ENCODE measurements at regions not wholly inside any gene's neighbourhood (a gene's known extent, or its start where the extent isn't known, plus 50 kb on each side); places are given as distances from the start of the nearest gene placed in this dataset.

DNA sequence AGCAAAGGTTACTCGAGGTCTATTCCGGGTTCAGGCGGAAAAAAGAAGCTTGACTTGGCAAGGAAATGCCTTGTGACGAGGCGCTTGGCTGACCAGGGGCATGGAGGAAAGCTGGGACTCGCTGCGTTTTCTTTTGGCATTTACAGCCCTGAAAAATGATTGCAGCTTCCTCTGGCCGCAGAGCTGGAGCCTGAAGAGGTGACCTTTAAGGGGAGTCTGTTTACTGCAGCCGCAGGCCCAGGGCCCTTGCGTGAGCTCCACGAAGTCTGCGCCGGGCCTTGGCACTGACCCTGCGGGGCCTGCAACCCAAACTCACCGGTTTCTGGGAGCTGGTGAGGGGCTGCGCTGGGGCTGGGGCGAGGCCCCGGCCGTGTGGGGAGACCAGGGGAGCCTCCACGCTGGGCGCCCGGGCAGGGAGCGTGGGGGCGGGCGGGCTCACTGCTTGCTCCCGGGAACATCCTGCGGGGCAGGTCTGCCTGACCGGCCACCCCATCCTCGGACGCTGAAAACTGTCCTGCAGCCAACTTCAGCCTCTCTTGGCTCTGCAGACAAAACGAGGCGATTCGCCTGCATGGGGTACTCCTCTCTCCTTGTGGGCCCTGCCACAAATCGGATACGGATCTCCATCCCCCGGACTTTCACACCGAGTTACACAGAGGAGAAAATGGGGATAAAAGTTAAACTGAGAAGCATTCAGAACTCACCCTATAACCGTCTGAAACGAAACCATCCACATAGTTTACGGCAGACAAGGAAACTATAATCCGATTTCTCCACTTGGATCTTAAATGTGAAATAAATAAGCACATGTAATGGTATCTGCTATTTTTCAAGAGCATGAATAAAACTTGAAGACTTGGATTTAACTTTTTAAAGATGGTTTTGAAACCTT, 206.3 kb upstream of the FOXF1 start:
- DNase-seq (ENCODE audit: extremely low read depth in 1 of 2, low read depth in 1 of 2), result no peak

DNA sequence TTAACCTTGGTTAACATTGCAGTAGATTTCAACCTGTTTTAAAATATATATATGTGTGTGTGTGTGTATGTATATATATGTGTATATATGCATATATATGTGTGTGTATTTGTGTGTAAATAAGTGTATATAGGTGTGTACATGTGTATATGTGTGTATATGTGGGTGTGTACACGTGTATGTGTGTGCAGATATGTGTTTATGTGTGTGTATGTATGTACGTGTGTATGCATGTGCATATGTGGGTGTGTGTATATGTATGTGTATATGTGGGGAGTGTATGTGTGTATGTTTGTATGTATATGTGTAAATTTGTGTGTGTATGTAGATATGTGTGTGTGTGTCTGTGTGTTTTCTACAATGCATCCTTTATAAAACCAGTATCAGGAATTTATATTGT, 205.5 kb upstream of the FOXF1 start:
- no peak for DNase-seq (ENCODE audit: extremely low read depth in 1 of 2, low read depth in 1 of 2)

DNA sequence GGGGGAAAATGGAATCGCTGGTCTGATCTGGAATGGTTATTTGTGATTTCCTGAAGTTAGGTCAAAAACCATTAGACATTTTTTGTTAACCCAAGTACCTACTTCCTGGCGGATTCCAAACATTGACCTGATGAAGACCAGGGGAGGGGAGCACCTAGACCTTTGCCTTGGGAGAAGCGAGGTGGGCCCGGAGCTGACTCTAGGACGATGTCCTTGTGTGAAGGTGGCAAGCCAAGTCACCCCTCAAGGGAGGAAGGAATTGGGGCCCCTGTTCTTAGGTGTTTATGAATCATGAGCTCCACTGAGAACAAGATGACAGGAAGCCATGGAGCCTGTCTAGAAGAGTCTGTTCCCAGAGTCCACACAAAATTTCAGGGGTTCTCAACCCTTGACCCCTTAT, 204.9 kb upstream of the FOXF1 start:
- DNase-seq (ENCODE audit: extremely low read depth in 1 of 2, low read depth in 1 of 2), result no peak

DNA sequence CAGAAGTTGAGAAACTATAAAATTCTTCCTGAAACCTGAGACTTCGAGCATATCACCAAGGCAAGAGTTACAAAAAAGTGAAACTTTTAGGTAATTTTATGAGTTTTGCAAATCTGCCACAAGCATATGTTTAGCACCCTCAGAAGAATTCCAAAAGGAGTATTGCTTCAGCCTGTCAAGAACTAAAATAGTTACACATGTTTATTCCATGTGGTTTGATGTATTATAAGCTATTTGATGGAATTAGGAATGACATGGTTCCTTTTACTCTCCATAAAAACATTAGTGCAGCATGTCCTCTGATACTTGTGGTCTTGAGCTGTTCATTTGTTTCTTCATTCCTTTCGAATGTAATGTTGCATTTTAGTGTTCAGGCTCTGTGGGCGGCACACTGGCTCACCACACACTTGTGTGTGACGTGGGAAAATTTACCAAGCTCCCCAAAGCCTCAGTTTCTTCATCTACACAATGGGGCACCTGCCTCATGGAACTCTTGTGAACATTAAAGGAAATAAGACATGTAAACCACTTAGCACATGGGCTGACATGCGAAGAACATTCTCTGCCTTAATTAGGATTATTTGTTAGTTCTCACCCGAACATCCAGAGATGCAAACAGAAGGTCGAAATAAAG, 204.2 kb upstream of the FOXF1 start:
- DNase-seq (ENCODE audit: extremely low read depth in 1 of 2, low read depth in 1 of 2), result no peak

DNA sequence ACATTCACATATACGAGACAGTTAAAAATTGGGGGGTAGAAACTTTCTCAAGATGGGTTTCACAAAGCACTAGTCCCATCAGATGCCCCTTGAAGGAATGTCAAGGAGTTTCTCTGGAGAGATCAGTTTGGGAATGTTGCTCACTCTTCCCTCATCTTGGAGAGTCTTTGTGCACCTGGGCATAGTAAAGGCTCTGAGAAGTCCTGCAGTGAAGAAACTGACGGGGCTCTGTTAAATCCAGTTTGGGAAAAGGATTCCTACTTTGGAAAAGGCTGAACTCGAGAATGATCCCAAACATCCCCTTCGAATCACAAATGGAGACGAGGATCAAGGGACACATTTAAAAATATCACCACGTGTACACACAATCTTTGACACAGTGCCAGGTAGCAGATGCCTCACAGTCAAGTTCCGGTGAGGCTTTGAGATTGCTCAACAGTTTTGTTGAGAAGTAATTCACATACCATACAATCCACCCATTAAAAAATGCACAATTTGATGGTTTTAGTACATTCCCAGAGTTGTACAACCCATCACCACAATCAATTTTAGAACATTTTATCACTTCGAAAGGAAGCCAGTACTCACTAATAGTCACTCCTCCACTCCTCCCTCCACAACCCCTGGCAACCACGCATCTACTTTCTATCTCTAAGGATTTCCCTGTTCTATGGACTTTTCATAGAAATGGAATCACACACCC, 203.4 kb upstream of the FOXF1 start:
- DNase-seq (ENCODE audit: extremely low read depth in 1 of 2, low read depth in 1 of 2), result no peak

DNA sequence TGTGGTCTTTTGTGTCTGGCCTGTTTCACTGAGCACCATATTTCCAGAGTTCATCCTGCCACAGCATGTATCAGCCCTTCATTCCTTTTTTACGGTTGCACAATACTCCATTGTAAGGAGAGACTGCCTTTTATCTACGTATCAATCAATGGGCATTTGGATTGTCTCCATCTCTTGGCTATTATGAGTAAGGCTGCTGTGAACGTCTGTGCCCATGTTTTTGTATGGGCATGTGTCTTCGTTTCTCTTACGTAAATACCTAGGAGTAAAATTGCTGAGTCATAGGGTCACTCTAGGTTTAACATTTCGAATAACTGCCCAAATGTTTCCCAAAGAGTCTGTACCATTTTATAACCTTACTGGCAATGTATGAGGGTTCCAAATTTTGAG, 202.8 kb upstream of the FOXF1 start:
- no peak for DNase-seq (ENCODE audit: extremely low read depth in 1 of 2, low read depth in 1 of 2)

DNA sequence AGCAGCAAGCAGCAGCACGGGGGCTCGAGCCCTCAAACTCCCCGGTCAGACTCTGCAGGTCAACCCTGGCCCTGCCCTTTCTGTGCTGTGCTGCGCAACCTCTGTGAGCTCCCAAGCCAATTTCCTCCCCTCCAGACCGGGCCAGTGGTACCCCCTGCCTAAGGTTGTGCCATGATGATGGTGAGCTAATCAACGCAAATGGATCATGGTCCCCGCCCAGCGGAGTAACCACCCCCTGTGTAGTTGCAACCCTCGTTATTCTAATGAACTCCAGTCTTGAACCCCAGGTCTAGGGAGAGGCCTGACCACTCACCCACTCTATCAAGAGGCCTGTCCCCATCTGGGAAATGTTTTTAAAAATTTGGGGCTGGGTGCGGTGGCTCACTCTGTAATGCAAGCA, 201.8 kb upstream of the FOXF1 start:
- DNase-seq (ENCODE audit: extremely low read depth in 1 of 2, low read depth in 1 of 2), result no peak

DNA sequence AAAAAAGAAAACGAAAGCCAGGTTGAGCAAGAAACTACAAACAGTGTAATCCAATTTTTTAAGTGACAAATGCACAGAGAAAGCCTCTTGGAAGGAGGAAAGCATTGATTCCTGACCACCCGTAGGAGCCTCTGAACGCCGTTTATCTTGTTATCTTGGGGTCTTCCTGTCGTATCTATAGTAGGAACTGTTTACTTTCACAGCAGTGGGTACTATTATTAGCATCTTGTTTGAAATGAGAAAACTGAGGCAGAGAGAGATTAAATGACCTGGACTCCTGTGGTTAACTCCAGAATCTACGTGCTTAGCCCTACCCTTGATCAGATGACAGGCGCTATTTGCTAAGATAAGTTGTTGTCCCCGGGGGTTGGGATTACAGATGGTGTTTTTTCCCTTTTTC, 196.7 kb upstream of the FOXF1 start:
- no peak for DNase-seq (ENCODE audit: extremely low read depth in 1 of 2, low read depth in 1 of 2)

DNA sequence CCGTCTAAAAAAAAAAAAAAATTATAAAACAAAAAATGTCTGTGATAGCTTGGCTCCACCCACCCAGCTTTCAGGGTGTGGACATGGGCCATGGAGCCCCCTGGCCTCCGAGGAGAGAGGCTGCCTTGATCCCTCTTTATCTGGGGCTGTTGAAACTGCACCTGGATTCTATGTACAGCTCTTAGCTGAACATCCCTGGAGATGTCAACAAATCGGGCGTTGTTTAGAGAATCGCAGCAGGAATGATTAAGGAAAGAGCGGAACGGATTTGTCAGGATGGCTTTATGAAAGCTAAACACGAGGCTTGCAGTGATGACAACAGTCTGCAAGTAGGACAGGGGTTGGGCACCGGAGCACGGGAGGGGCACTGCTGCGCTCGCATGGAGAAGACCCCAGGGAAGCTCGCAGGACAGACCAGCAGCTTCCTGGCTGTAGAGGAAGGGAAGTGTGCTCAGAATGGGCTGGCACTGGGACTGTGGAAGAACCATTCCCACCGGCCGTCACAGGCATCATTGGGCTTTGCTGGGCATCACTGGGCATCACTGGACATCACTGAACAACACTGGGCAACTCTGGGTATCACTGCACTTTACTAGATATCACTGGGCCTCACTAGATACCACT, 195.8 kb upstream of the FOXF1 start:
- no peak for DNase-seq (ENCODE audit: extremely low read depth in 1 of 2, low read depth in 1 of 2)

DNA sequence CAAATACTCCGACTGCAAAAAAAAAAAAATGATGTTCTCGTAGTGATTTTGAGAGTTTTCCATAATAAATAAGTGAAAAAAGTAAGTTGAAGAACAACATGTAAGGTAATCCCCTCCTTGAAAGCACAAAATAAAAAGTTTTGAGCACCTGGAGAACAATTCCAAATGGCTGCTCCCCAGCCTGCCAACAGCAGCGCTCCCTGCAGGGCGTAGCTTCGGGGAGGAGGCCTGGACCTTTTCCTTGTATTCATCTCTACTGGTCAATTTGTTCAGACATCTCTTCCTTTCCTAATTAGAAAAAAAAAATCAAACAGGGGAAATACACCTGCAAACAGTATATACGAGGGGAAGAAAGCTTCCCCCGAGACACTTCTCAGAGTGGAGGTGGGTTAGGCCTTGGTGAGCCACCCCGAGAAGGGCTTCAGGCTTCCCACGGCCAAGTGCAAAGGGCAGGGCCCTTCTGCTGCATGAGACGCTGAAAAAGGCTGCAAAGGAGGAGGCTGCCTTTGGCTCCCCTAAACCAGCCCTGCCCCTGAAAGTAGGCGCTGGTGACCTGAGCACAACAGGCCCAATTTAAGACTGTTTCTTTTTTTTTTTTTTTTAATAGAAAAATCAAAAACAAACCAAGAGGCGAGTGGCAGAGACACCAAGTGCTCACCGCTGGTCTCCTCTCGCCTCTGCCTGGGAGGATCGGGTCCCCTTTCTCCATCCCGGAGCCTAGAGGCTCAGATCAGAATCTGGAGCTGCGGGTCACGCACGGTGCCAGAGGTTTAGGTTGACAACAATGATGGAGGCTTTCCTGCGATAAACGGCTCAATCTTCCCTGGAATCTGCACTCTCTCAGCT, 193.1 kb upstream of the FOXF1 start:
- DNase-seq (ENCODE audit: extremely low read depth in 1 of 2, low read depth in 1 of 2), result no peak

DNA sequence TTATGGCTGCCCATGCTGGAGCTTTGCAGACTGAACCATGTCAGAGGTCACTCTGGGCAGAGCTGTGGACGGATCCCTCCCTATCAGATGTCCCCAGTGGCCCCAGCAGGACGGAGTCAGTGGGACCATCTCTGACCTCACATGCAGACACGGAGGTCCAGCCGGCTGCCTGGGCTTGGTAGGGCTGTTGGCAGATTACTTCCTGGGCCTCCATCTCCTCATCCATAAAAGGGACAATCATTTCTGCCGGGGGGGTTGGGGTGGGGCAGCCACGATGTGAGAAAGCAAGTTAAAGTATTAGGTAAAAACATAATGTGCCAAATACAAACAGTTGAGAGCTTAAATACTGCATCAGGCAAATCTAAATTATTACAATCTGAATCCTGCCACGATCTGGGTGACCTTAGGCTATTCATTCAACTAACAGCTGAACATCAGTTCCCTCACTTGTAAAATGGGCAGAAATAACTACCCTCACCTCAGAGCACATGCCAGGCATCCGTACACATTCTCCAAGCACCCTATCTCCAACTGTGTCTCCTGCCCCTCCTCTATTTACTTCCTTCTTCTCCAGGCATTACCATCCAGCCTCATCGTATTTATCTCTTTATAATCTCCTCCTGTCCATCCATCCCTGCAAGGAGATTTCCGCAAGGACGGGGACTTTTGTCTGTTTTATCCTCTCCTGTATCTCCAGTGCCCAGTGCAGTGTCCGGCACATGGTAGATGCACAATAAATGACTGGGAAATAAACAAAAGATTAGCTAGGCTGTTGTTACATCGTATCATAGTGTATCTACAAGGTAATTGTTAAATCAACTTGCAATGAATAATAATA, 192.3 kb upstream of the FOXF1 start:
- DNase-seq (ENCODE audit: extremely low read depth in 1 of 2, low read depth in 1 of 2), result no peak

DNA sequence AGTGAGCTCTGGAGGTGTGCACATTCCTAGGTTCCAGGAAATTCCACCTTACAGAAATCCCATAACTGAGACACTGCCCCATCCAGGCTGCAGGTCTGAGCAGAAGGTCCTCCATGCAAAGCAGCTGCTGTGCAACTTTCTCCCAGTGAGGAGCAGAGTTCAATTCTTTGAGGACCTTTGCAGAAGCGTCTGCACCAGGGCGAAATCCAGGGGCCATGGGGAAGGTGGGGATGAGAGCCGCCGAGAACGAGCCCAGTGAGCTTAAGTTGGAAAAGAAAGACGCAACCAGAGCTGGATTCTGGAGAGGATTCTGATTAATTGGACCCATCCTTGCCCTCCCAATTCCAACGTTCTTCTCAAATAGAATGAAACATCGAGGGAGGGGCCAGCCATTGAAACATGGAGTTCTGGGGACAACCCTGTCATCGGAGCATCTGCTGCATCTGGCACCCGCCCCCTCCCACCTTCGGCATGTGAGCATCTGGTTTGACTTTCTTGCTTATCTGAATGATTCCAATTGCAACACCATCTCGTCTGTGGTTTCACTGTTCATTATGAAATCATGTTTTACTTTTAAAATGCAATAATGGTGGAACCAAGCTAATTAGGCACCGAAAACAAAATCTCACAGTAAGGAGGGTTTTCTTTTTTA, 190.6 kb upstream of the FOXF1 start:
- no peak for DNase-seq (ENCODE audit: extremely low read depth in 1 of 2, low read depth in 1 of 2)

DNA sequence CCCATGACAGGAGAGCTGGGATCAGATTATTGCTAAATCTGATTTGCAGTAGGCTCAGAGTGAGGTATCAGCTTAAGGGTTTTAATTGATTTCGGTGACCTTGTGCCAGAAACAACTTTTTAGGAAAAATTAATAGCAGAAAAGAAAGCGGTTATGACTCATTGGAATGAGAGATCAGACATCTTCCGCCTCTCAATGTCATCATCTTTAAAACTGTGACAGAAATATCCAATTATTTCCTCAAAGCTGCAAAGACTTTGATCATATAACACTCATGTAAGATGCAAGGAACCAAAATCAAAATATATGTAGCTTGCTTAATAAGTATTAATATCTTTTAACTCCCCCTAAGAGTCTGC, 190.1 kb upstream of the FOXF1 start:
- no peak for DNase-seq (ENCODE audit: extremely low read depth in 1 of 2, low read depth in 1 of 2)

DNA sequence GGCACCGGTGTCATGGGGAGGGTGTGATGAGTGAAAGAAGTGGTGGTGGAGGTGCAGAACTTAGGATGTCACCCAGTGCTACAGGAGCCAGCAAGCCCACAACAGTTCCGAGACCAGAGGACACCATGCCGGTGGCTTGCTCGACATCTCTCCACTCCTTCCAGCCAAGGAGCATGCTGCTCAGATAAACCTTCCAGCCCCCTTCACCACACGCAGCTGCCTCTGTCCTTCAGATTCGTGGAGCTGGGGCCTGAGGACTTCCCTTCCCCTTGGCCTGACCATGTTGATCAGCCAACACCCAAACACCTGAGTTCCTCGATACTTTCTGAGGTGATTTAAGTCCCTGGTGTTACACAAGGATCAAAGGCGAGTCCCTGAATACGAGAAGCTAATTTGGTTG, 188.8 kb upstream of the FOXF1 start:
- no peak for DNase-seq (ENCODE audit: extremely low read depth in 1 of 2, low read depth in 1 of 2)

DNA sequence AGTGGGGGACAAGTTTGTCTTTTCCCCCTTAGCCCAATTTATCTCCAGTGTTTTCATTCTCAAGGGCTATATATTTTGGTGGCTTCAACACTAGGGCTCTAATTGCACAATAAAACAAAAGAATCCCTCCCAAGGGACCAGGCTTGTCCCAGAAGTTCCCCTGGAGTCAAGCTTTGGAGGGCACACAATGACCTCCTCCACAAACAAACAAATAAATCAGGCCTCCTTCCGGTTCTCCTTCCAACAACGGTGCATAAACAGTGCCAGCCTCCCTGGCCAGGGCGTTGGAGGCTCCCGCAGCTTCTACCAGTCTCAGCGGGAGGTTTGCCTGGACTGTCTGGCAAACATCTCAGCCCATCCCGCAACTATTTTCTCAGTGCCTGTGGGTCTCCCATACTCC, 188.0 kb upstream of the FOXF1 start:
- no peak for DNase-seq (ENCODE audit: extremely low read depth in 1 of 2, low read depth in 1 of 2)

DNA sequence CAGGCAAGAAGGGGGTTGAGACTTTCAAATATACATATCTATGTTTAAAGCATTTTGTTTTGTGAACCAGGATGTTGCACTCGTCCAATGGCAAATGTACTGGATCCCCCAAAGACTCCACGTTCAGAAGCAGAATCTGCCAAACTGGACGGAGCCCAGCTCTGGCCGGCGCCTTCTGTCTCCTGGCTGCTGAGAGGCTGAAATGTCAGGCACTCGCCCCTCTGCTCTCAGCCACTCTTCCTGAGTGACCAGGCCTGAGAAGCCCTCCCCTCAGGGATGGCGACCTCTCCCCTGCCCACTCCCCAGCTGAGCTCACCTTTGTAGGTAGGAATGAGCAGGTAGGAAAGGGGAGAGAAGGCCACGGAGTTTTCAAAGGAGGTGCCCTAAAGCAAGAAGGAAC, 187.5 kb upstream of the FOXF1 start:
- no peak for DNase-seq (ENCODE audit: extremely low read depth in 1 of 2, low read depth in 1 of 2)

DNA sequence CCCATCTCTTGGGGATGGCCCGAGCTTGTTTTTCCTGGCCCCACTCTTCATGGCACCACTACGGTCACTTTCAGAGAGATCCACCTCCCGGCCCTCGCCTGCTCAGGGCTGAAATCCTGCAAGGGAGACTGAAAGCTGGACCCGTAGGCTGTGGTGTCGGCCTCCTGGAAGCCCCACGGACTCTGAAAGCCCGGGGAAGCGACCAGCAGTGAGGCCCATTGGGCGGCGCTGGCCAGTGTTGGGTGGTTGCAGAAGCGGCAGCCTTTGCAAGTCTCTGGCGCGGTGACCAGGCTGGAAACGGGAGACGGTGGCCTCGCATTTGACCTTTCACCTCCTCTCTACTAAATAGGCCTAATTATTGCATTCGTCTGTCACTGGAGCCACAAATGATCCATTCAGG, 186.0 kb upstream of the FOXF1 start:
- no peak for DNase-seq (ENCODE audit: extremely low read depth in 1 of 2, low read depth in 1 of 2)

DNA sequence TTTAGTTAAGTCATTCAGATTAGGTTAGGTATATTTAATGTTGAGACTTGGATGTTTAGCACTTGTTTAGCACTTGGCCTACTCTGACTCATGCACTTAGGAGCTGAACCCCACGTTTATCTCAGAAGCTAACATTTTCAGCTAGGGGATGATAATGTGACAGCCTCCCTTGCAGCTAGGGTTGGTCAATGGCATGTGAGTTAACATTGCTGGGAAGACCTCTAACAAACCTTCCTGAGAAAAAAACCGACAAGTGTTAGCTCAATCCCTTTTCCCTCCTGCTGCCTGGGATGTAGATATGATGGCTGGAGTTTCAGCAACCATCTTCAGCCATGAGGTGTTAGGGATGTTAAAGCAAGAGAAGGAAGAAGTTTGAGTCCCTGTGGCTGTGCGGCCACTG, 185.0 kb upstream of the FOXF1 start:
- no peak for DNase-seq (ENCODE audit: extremely low read depth in 1 of 2, low read depth in 1 of 2)

DNA sequence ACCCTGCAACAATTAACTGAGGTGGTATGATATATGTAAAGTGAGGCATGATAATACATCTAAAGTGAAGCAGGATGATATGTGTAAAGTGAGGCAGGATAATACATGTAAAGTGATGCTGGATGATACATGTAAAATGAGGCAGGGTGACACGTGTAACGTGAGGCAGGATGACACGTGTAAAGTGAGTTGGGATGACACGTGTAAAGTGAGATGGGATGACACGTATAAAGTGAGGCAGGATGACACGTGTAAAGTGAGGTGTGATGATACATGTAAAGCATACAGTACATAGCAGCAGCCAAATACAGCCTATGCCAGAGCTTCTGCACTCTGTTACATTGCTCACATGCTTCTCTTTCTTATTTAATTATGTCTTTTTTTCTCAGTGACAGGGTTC, 184.4 kb upstream of the FOXF1 start:
- no peak for DNase-seq (ENCODE audit: extremely low read depth in 1 of 2, low read depth in 1 of 2)
